Keratinocyte (primary cell): ENCODE measurements at regions not wholly inside any gene's neighbourhood (a gene's known extent, or its start where the extent isn't known, plus 50 kb on each side); places are given as distances from the start of the nearest gene placed in this dataset.

Source experiments
- DNase-seq: peaks from one replicate; pipeline ENCODE4 v3.0.0-alpha.2; 2011; ENCODE audit warnings: low read depth, missing footprints, low spot score
- FAIRE-seq: peaks from 2 replicates; lab custom pipeline; 2011; peaks lifted over from hg19 to GRCh38; lab: Jason Lieb, UNC
- H2AFZ ChIP-seq: 2 replicates; pipeline ENCODE4 v1.6.0; 2012; ENCODE audit warnings: low read length, control low read depth, inconsistent platforms; ENCODE audit not compliant: control insufficient read depth
- H3K27ac ChIP-seq: 2 replicates; pipeline ENCODE4 v1.5.1; 2011; ENCODE audit warnings: low read length; ENCODE audit not compliant: control insufficient read depth, insufficient read depth
- H3K27me3 ChIP-seq: 3 replicates; pipeline ENCODE4 v1.6.0; 2011; ENCODE audit warnings: low read length; ENCODE audit not compliant: control insufficient read depth, insufficient read depth; ENCODE audit errors: extremely low read depth
- H3K36me3 ChIP-seq, 2 experiments: 2 replicates in 1 of 2; 3 replicates in 1 of 2; pipeline ENCODE4 v1.5.1; 2011; ENCODE audit warnings: low read length in 2 of 2, mild to moderate bottlenecking in 1 of 2; ENCODE audit not compliant: control insufficient read depth in 2 of 2, insufficient read depth in 2 of 2; ENCODE audit errors: extremely low read depth in 1 of 2
- H3K4me1 ChIP-seq: 3 replicates; pipeline ENCODE4 v1.5.1; 2011; ENCODE audit warnings: low read length; ENCODE audit not compliant: control insufficient read depth, insufficient read depth; ENCODE audit errors: extremely low read depth
- H3K4me2 ChIP-seq: 3 replicates; pipeline ENCODE4 v1.6.0; 2011; ENCODE audit warnings: low read depth, low read length; ENCODE audit not compliant: control insufficient read depth, insufficient read depth; ENCODE audit errors: extremely low read depth
- H3K4me3 ChIP-seq, 3 experiments: fragments of 200-600 bp in 1 of 3; sonication (generic) in 1 of 3; 2 replicates in 2 of 3; 3 replicates in 1 of 3; pipeline ENCODE4 v1.5.1; 2011 to 2016; ENCODE audit warnings: low read length in 3 of 3, mild to moderate bottlenecking in 3 of 3, control low read depth in 2 of 3, inconsistent platforms in 1 of 3, low read depth in 1 of 3, mixed read lengths in 1 of 3, mixed run types in 1 of 3, moderate library complexity in 1 of 3; ENCODE audit not compliant: control insufficient read depth in 2 of 3, insufficient read depth in 2 of 3; ENCODE audit errors: extremely low read depth in 1 of 3
- H3K79me2 ChIP-seq: 2 replicates; pipeline ENCODE4 v1.6.0; 2012; ENCODE audit warnings: low read length; ENCODE audit not compliant: control insufficient read depth, insufficient read depth
- H3K9ac ChIP-seq: 3 replicates; pipeline ENCODE4 v1.6.0; 2011; ENCODE audit warnings: low read length; ENCODE audit not compliant: control insufficient read depth, insufficient read depth; ENCODE audit errors: extremely low read depth
- H3K9me1 ChIP-seq: 3 replicates; pipeline ENCODE4 v1.6.0; 2011; ENCODE audit warnings: low read length; ENCODE audit not compliant: control insufficient read depth, insufficient read depth; ENCODE audit errors: extremely low read depth
- H3K9me3 ChIP-seq: 2 replicates; pipeline ENCODE4 v1.5.1; 2012; ENCODE audit warnings: low read depth, low read length; ENCODE audit not compliant: control insufficient read depth
- H4K20me1 ChIP-seq: 3 replicates; pipeline ENCODE4 v1.6.0; 2011; ENCODE audit warnings: low read length; ENCODE audit not compliant: control insufficient read depth, insufficient read depth; ENCODE audit errors: extremely low read depth
- EZH2 ChIP-seq: IDR thresholded peaks from one replicate; pipeline ENCODE4 v1.6.1; 2012; ENCODE audit warnings: inconsistent platforms, mild to moderate bottlenecking, low read length, moderate library complexity
- dilution Hi-C: fragments of 300-500 bp; cut with MboI; formaldehyde crosslinking; loops from one replicate; pipeline ENCODE4 v1.7.0; 2020; ENCODE audit warnings: low sequenced_read_pairs; ENCODE audit not compliant: extremely low pct_ligation_motif_present
- TF ChIP-seq, protein P1 (sequence below), 3 experiments: IDR thresholded peaks in 1 of 3; conservative IDR thresholded peaks in 1 of 3; optimal IDR thresholded peaks in 1 of 3; 2 replicates in 2 of 3; 3 replicates in 1 of 3; pipeline versions ENCODE3 to v1.5.1; 2011; ENCODE audit warnings: low read length in 3 of 3, mild to moderate bottlenecking in 3 of 3, moderate library complexity in 2 of 3, control low read depth in 1 of 3, inconsistent platforms in 1 of 3; ENCODE audit not compliant: insufficient read depth in 2 of 3; ENCODE audit errors: extremely low read depth in 1 of 3

DNA sequence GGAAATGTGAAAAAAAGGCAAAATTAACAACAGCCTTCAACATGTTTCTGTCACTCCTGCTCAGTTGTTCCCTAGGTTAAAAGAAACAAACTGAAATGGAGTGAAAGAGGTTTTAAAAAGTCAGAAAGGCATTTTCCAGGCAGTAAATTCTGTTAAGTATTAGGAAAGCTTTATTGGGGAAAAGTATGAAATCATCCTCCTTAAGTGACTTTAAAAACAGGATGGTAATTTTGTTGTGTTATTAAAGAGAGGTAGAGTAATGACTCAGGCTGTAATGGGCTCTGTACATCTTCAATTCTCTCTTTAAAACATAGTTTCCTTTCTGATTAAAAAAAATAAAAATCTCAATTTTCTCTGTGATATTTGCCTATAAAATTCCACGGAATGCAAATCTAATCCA, 81.1 kb downstream of the OTOL1 start:
- dilution Hi-C loops = no loop called here
- Histone ChIP-seq H3K4me3 (no peak overlapping the region), H3K4me2 (no peak overlapping the region), H2AFZ (no peak overlapping the region), H3K36me3 (no peaks in the 10 kb centered on the region), H3K27me3 (no peaks in the 10 kb centered on the region), H3K9ac (no peak overlapping the region), H3K9me3 (no peaks in the 10 kb centered on the region), H3K4me1 (no peaks in the 10 kb centered on the region), H3K9me1 (no peaks in the 10 kb centered on the region), H3K79me2 (no peaks in the 10 kb centered on the region), H3K27ac (no peak overlapping the region), H4K20me1 (no peaks in the 10 kb centered on the region)
- DNase-seq = no peak
- no peak for FAIRE-seq
- no peak for TF ChIP-seq EZH2
- TF ChIP-seq, protein P1, sequence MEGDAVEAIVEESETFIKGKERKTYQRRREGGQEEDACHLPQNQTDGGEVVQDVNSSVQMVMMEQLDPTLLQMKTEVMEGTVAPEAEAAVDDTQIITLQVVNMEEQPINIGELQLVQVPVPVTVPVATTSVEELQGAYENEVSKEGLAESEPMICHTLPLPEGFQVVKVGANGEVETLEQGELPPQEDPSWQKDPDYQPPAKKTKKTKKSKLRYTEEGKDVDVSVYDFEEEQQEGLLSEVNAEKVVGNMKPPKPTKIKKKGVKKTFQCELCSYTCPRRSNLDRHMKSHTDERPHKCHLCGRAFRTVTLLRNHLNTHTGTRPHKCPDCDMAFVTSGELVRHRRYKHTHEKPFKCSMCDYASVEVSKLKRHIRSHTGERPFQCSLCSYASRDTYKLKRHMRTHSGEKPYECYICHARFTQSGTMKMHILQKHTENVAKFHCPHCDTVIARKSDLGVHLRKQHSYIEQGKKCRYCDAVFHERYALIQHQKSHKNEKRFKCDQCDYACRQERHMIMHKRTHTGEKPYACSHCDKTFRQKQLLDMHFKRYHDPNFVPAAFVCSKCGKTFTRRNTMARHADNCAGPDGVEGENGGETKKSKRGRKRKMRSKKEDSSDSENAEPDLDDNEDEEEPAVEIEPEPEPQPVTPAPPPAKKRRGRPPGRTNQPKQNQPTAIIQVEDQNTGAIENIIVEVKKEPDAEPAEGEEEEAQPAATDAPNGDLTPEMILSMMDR (optimal IDR thresholded peaks at IDR 0.05 in 1 of 3, IDR thresholded peaks at IDR 0.05 in 1 of 3, conservative IDR thresholded peaks at IDR 0.05 in 1 of 3; ENCODE audit: extremely low read depth in 1 of 3, insufficient read depth in 2 of 3, low read length in 3 of 3) = no peak

DNA sequence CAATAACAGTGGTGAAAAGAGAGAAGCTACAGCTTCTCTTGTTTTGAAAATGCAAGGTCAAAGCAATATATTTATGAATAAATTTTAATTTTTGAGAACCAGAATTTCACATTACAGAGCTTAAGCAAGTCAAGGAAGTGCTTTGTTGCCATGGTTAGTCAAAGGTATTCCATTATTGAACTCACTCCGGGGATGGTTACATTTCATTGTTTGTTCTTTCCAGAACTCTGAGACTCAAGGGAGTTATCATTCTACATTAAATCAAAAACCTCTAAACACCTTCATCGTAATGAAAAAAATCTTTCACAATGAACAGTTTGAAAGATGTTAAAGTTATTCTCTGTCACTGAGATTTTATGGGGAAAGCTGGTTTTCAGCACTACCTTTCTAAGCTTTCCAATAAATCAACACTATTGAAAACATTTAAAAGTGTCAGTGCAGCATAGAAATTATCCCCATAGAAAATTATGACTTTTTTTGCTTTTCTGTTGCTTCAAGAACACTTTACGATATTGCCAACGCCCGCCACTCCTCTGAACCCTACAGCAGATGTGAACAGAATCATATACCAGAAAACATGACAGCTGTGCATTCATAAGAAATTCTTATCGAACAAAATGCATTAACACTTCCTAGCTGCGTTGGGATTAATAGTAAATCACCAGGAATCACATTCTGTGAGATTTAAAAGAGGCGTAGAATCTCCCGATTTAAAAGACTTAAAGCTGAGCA, 83.0 kb downstream of the OTOL1 start:
- Histone ChIP-seq H4K20me1 (no peaks in the 10 kb centered on the region), H3K79me2 (no peaks in the 10 kb centered on the region), H3K36me3 (no peaks in the 10 kb centered on the region), H3K4me2 (no peak overlapping the region), H3K4me3 (no peak overlapping the region), H3K27me3 (no peaks in the 10 kb centered on the region), H3K9me3 (no peaks in the 10 kb centered on the region), H3K9ac (no peak overlapping the region), H2AFZ (no peak overlapping the region), H3K4me1 (no peaks in the 10 kb centered on the region), H3K27ac (no peak overlapping the region), H3K9me1 (no peaks in the 10 kb centered on the region)
- FAIRE-seq (no peak), DNase-seq (no peak)
- TF ChIP-seq, protein P1 (optimal IDR thresholded peaks at IDR 0.05 in 1 of 3, IDR thresholded peaks at IDR 0.05 in 1 of 3, conservative IDR thresholded peaks at IDR 0.05 in 1 of 3; ENCODE audit: extremely low read depth in 1 of 3, insufficient read depth in 2 of 3, low read length in 3 of 3) = no peak
- TF ChIP-seq EZH2 = no peak
- dilution Hi-C loops = no loop called here
